LNCaP clone FGC (cell line): ENCODE measurements at regions not wholly inside any gene's neighbourhood (a gene's known extent, or its start where the extent isn't known, plus 50 kb on each side); places are given as distances from the start of the nearest gene placed in this dataset.

Experiments
- DNase-seq: peaks from one replicate; pipeline ENCODE4 v3.0.0-alpha.2; 2011; ENCODE audit warnings: low read depth
- H3K4me3 ChIP-seq: 2 replicates; pipeline ENCODE4 v1.5.1; 2011; ENCODE audit warnings: mild to moderate bottlenecking, low read depth, low read length, control low read depth
- CTCF ChIP-seq: IDR thresholded peaks from 2 replicates; pipeline ENCODE4 v1.5.1; 2012; ENCODE audit warnings: mild to moderate bottlenecking; ENCODE audit not compliant: control insufficient read depth, insufficient read depth; ENCODE audit errors: extremely low read depth

- TF ChIP-seq CTCF: no peak
- H3K4me3 ChIP-seq: no peak overlapping the region
- no peak for DNase-seq
These were observed 760.4 kb upstream of the CXADR start for GRCh38 chr21:16752475-16752857.

GRCh38 chr21:16755061-16755460, 757.8 kb upstream of the CXADR start:
- no peak for DNase-seq
- TF ChIP-seq CTCF: no peak
- no peak overlapping the region for H3K4me3 ChIP-seq

- no peak overlapping the region for H3K4me3 ChIP-seq
- no peak for DNase-seq
- TF ChIP-seq CTCF: no peak
These were observed 745.6 kb upstream of the CXADR start for GRCh38 chr21:16767201-16767600.

- no peak for TF ChIP-seq CTCF
- H3K4me3 ChIP-seq: no peak overlapping the region
- DNase-seq: no peak
These were observed 744.7 kb upstream of the CXADR start for GRCh38 chr21:16768096-16768495.

- H3K4me3 ChIP-seq: no peak overlapping the region
These were observed 742.6 kb upstream of the CXADR start for GRCh38 chr21:16770266-16770665.

GRCh38 chr21:16773206-16773605, 739.6 kb upstream of the CXADR start:
- H3K4me3 ChIP-seq: no peak overlapping the region
- TF ChIP-seq CTCF: no peak
- no peak for DNase-seq

More at GRCh38 chr21:16770266-16770665, 742.6 kb upstream of the CXADR start:
- no peak for DNase-seq
- TF ChIP-seq CTCF: no peak

- DNase-seq: peak; percentile 18
- no peak overlapping the region for H3K4me3 ChIP-seq
- no peak for TF ChIP-seq CTCF
These were observed 737.8 kb upstream of the CXADR start for GRCh38 chr21:16775076-16775475.
